ENCODE measurements at regions not wholly inside any gene's neighbourhood (a gene's known extent, or its start where the extent isn't known, plus 50 kb on each side); places are given as distances from the start of the nearest gene placed in this dataset.

DNA sequence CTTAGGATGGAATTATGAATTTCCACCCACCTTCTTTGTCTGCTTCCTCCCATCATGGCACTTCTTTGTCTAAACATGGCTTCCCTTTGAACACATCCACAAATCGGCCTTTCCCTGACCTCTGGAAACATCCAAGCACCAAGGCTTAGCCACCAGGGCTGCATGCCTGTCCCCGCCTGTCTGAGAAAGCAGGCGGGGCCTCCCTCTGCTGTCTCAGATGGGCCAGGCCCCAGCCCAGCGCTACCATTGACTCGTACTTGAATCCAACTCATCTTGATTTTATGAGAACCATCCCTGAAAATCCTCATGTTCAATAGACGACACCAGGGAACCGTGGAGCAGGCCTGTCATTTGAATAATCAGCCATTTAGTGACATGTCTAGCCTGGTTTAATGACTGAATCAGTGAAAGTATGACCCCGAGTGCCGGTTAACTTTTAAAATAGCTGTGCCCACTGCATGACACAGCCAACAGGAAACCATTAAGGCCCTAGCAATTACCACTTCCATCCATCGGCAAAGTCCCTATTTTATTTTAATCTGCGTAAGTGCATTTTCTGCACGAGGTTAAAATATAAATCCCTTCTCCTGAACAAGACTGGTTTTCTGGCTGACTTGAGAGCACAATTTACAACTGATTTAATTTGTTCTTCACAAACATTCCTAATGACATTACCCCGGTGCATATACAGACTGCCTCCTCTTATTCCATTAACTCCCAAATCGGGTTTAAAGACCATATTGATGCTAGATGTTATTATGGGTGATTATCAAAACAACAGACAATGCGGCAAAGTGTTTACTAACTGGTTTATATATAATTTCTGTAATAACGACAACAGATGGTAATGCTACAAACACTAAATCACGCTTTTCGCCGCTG is 194.7 kb downstream of the BUB3 start:
- DNase-seq (ENCODE audit: low read depth in 1 of 2, low spot score in 1 of 2) (no peak), FAIRE-seq (no peak), ATAC-seq (no peak)
- H3K27ac ChIP-seq = no peak overlapping the region
- H3K4me1 ChIP-seq = no peaks in the 10 kb centered on the region
- CTCF ChIA-PET = interaction anchor here (1.4 kb wide), 1 partner anchor 215 kb away, joined by 5 read pairs; no protein-coding TSS in a partner anchor
- no peaks in the 10 kb centered on the region for H3K9me3 ChIP-seq
- WGBS (ENCODE audit: missing lambda C conversion rate) = 60% methylated on average over 19 of the region's 19 CpGs
- POLR2A ChIA-PET = no interaction called here
- TF ChIP-seq TP53 (CRISPR knock-in tag; IDR thresholded peaks at IDR 0.05) = no peak
- no peak for TF ChIP-seq MAZ (IDR thresholded peaks at IDR 0.05; ENCODE audit: borderline replicate concordance, low read depth, low read length)
- H3K4me3 ChIP-seq = no peak overlapping the region
- H3K4me2 ChIP-seq = no peak overlapping the region

DNA sequence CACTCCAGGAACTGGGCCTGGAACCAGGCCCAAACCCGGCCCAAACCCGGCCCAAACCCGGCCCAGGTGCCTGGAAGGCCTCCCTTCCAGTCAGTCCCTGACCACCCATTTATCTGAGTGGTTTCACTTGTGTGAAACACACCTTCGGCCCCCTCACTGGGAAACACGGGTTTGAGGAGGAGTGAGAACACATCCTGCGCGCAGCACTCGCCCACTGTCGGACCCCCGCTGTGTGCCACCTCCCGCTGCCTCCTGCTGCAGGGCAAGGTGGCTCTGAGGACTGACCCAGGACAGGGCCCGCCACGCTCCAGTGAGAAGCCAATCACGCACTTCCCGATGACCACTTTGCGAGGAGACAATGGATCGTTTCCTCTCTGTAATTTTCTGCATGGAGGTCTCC is 197.5 kb downstream of the BUB3 start:
- no peaks in the 10 kb centered on the region for H3K4me1 ChIP-seq
- no peak for FAIRE-seq

DNA sequence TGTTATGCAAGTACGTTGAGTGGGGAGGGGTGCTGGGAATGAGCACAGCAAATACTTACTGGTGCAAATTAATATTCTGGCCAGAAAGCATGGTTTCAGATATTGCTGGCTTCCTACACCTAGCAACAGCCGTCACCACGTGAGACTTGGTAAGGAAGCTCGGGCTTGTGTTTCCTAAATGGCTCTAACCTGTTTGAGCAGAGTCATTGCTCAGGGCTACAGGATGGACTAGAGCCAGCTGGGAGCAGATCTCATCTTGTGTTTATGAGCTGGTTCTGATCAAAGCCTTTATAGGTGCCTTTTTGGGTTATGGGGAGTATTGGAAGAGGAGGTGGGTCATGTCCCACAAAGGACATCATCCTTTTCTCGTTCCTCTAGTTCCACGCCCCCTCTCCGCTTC is 200.3 kb downstream of the BUB3 start:
- no peak for FAIRE-seq
- Histone ChIP-seq H3K27ac (no peak overlapping the region), H3K4me2 (no peak overlapping the region), H3K4me1 (no peaks in the 10 kb centered on the region), H3K9me3 (no peaks in the 10 kb centered on the region), H3K4me3 (no peak overlapping the region)
- ChIA-PET POLR2A (interaction anchor here (0.8 kb wide), 1 partner anchor 201 kb away, joined by 3 read pairs; the partner anchor contains the start of gene BUB3), CTCF (no interaction called here)
- TF ChIP-seq, protein P1, sequence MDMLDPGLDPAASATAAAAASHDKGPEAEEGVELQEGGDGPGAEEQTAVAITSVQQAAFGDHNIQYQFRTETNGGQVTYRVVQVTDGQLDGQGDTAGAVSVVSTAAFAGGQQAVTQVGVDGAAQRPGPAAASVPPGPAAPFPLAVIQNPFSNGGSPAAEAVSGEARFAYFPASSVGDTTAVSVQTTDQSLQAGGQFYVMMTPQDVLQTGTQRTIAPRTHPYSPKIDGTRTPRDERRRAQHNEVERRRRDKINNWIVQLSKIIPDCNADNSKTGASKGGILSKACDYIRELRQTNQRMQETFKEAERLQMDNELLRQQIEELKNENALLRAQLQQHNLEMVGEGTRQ (IDR thresholded peaks at IDR 0.05) = no peak
- TF ChIP-seq, protein P2, sequence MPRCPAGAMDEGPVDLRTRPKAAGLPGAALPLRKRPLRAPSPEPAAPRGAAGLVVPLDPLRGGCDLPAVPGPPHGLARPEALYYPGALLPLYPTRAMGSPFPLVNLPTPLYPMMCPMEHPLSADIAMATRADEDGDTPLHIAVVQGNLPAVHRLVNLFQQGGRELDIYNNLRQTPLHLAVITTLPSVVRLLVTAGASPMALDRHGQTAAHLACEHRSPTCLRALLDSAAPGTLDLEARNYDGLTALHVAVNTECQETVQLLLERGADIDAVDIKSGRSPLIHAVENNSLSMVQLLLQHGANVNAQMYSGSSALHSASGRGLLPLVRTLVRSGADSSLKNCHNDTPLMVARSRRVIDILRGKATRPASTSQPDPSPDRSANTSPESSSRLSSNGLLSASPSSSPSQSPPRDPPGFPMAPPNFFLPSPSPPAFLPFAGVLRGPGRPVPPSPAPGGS (IDR thresholded peaks at IDR 0.05) = no peak
- TF ChIP-seq MAFK (IDR thresholded peaks at IDR 0.05; ENCODE audit: partially characterized antibody) (no peak), MYC (IDR thresholded peaks at IDR 0.05; ENCODE audit: borderline replicate concordance, low read length) (no peak)
- DNase-seq (ENCODE audit: low read depth in 1 of 2, low spot score in 1 of 2) = no peak
- WGBS (ENCODE audit: missing lambda C conversion rate) = 31% methylated on average over 7 of the region's 7 CpGs
- no peak for ATAC-seq

More for the DNA sequence above, 197.5 kb downstream of the BUB3 start:
- no peak overlapping the region for H3K27ac ChIP-seq
- H3K9me3 ChIP-seq = no peaks in the 10 kb centered on the region
- ChIA-PET CTCF (no interaction called here), POLR2A (no interaction called here)
- DNase-seq (ENCODE audit: low read depth in 1 of 2, low spot score in 1 of 2) (no peak), ATAC-seq (no peak)
- H3K4me2 ChIP-seq = no peak overlapping the region
- H3K4me3 ChIP-seq = no peak overlapping the region
- 86% methylated on average over 14 of the region's 17 CpGs for WGBS (ENCODE audit: missing lambda C conversion rate)
- TF ChIP-seq ESRRA (IDR thresholded peaks at IDR 0.05; ENCODE audit: borderline replicate concordance, low read length) (no peak), CBX8 (IDR thresholded peaks at IDR 0.05) (no peak), TP53 (CRISPR knock-in tag; IDR thresholded peaks at IDR 0.05) (no peak), MAZ (IDR thresholded peaks at IDR 0.05; ENCODE audit: borderline replicate concordance, low read depth, low read length) (no peak), RFX5 (IDR thresholded peaks at IDR 0.05) (no peak), ZC3H11A (IDR thresholded peaks at IDR 0.05) (no peak), MAFK (IDR thresholded peaks at IDR 0.05; ENCODE audit: partially characterized antibody) (no peak), ZNF302 (CRISPR knock-in tag; IDR thresholded peaks at IDR 0.05) (no peak)
- TF ChIP-seq, protein P3, sequence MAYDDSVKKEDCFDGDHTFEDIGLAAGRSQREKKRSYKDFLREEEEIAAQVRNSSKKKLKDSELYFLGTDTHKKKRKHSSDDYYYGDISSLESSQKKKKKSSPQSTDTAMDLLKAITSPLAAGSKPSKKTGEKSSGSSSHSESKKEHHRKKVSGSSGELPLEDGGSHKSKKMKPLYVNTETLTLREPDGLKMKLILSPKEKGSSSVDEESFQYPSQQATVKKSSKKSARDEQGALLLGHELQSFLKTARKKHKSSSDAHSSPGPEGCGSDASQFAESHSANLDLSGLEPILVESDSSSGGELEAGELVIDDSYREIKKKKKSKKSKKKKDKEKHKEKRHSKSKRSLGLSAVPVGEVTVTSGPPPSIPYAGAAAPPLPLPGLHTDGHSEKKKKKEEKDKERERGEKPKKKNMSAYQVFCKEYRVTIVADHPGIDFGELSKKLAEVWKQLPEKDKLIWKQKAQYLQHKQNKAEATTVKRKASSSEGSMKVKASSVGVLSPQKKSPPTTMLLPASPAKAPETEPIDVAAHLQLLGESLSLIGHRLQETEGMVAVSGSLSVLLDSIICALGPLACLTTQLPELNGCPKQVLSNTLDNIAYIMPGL (CRISPR knock-in tag; IDR thresholded peaks at IDR 0.05; ENCODE audit: borderline replicate concordance) = no peak

DNA sequence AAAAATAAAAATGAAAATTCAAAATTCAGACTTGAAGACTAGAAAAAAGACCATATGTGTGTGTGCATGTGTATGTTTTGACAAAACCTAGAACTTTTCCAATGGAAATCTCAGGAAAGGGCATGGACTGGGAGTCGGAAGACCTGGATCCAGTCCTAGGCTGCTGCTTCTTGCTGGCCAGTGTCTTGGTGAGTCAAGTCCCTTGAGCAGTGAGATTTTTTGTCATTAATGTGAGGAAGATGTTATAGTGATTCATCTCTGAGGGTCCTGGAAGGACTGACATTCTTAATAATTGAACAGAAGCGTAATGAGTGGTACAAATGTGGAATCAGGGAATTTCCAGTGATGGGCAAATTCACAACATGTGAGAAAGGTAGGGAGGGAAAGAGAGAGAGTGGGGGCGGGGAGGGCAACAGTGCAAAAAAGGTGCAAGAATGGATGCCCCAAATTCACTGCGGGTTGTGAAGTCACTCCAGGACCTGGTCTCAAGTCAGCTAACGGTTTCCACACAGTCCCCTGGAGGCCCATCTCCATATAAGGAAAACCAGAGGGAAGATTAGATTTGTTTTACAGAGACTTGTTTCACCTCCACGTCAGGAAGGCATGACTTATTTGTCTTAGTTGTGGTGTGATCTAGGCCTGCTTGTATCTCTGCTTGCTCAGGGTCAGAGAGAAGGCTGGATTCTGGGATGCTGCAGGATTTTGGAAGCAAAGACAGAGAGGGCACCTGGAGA is 201.7 kb downstream of the BUB3 start:
- ChIA-PET CTCF (no interaction called here), POLR2A (no interaction called here)
- FAIRE-seq = no peak
- 33% methylated on average over 6 of the region's 6 CpGs for WGBS (ENCODE audit: missing lambda C conversion rate)
- no peaks in the 10 kb centered on the region for H3K9me3 ChIP-seq
- no peak overlapping the region for H3K4me3 ChIP-seq
- no peak overlapping the region for H3K4me2 ChIP-seq
- no peak for DNase-seq (ENCODE audit: low read depth in 1 of 2, low spot score in 1 of 2)
- H3K4me1 ChIP-seq = no peaks in the 10 kb centered on the region
- no peak overlapping the region for H3K27ac ChIP-seq
- no peak for ATAC-seq
- TF ChIP-seq ZNF302 (CRISPR knock-in tag; IDR thresholded peaks at IDR 0.05) (no peak), EHF (CRISPR knock-in tag; IDR thresholded peaks at IDR 0.05) (no peak), JUNB (IDR thresholded peaks at IDR 0.05) (no peak), PHF8 (IDR thresholded peaks at IDR 0.05; ENCODE audit: borderline replicate concordance, low read depth) (no peak), NFE2L2 (conservative IDR thresholded peaks at IDR 0.05; ENCODE audit: low read length) (no peak), CHD4 (IDR thresholded peaks at IDR 0.05; ENCODE audit: borderline replicate concordance) (no peak), MAZ (IDR thresholded peaks at IDR 0.05; ENCODE audit: borderline replicate concordance, low read depth, low read length) (no peak), KDM5A (IDR thresholded peaks at IDR 0.05) (no peak)
- TF ChIP-seq, protein P4, sequence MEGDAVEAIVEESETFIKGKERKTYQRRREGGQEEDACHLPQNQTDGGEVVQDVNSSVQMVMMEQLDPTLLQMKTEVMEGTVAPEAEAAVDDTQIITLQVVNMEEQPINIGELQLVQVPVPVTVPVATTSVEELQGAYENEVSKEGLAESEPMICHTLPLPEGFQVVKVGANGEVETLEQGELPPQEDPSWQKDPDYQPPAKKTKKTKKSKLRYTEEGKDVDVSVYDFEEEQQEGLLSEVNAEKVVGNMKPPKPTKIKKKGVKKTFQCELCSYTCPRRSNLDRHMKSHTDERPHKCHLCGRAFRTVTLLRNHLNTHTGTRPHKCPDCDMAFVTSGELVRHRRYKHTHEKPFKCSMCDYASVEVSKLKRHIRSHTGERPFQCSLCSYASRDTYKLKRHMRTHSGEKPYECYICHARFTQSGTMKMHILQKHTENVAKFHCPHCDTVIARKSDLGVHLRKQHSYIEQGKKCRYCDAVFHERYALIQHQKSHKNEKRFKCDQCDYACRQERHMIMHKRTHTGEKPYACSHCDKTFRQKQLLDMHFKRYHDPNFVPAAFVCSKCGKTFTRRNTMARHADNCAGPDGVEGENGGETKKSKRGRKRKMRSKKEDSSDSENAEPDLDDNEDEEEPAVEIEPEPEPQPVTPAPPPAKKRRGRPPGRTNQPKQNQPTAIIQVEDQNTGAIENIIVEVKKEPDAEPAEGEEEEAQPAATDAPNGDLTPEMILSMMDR (IDR thresholded peaks at IDR 0.05) = no peak
- TF ChIP-seq, protein P5, sequence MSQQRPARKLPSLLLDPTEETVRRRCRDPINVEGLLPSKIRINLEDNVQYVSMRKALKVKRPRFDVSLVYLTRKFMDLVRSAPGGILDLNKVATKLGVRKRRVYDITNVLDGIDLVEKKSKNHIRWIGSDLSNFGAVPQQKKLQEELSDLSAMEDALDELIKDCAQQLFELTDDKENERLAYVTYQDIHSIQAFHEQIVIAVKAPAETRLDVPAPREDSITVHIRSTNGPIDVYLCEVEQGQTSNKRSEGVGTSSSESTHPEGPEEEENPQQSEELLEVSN (IDR thresholded peaks at IDR 0.05; ENCODE audit: borderline replicate concordance, low read depth) = no peak
